Chondrocyte (in vitro differentiated cells): ENCODE measurements at regions not wholly inside any gene's neighbourhood (a gene's known extent, or its start where the extent isn't known, plus 50 kb on each side); places are given as distances from the start of the nearest gene placed in this dataset.

Source experiments
- DNase-seq: peaks from one replicate; pipeline ENCODE4 v3.0.0; 2021; ENCODE audit warnings: mixed read lengths, low spot score
- H3K27ac Mint-ChIP-seq: one replicate; pipeline ENCODE4 v1.8.0; 2021; ENCODE audit warnings: mild to moderate bottlenecking, moderate library complexity, mixed read lengths; ENCODE audit not compliant: unreplicated experiment
- H3K27me3 Mint-ChIP-seq: 2 replicates; pipeline ENCODE4 v1.8.0; 2021; ENCODE audit warnings: low read depth, mixed read lengths
- H3K36me3 Mint-ChIP-seq: 2 replicates; pipeline ENCODE4 v1.8.0; 2021; ENCODE audit warnings: low read depth, mixed read lengths
- H3K4me1 Mint-ChIP-seq: 2 replicates; pipeline ENCODE4 v1.8.0; 2021; ENCODE audit warnings: low read depth, mild to moderate bottlenecking, mixed read lengths
- H3K4me3 Mint-ChIP-seq: one replicate; pipeline ENCODE4 v1.8.0; 2021; ENCODE audit warnings: mild to moderate bottlenecking, moderate library complexity, mixed read lengths; ENCODE audit not compliant: unreplicated experiment
- H3K9me3 Mint-ChIP-seq: 2 replicates; pipeline ENCODE4 v1.8.0; 2021; ENCODE audit warnings: low read depth, mixed read lengths
- TF ChIP-seq, protein P1 (sequence below): fragments of 200-600 bp; sonication (generic); IDR thresholded peaks from 2 replicates; pipeline ENCODE4 v1.5.0; 2021; ENCODE audit warnings: antibody characterized with exemption, mild to moderate bottlenecking, moderate library complexity

DNA sequence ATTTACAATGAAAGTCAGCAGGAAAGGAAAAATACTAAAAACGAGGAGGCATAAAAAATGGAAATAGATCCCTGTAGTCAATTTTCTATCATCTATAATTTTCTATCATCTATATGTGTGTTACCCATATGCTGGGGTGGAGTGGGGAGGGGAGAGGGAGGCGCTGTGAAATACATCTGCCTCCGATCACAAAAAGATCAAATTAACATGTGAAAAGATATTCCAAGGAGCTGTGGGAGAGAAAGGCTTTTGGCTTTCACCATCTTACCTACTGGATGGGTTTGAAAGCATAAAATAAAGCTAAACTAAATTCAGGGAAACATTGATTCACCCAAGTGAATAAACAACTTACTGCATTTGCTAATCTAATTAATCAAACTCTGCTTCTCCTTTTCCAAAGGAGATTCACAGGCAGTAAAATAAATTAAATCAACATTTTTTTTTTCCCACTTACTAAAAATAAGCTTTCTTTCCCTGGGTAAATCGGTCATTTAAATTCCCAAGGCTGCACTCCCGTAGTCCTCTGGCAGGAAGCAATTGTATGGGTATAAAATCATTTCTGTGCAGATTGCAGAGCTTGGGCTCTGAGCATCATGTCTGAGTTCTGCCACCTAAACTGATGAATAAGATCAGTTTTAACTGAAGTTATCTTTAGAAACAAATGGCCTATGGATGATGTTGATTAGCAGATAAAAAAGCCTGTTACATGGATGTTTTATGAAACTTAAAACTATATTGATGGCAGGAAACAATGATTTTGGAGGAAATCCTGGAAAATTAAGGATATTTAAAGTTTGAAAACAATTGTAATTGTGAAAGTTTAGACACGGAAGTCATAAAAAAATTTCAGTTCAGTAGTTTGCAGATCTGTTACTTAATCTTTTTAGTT lies 147.9 kb downstream of the SOX4 start:
- Mint-ChIP-seq H3K4me1 (peaks cover 46% of the 10 kb centered on the region), H3K4me3 (peak overlapping the region; percentile 0), H3K27me3 (no peaks in the 10 kb centered on the region), H3K36me3 (no peaks in the 10 kb centered on the region), H3K27ac (peak overlapping the region; percentile 90), H3K9me3 (no peaks in the 10 kb centered on the region)
- no peak for DNase-seq
- TF ChIP-seq, protein P1, sequence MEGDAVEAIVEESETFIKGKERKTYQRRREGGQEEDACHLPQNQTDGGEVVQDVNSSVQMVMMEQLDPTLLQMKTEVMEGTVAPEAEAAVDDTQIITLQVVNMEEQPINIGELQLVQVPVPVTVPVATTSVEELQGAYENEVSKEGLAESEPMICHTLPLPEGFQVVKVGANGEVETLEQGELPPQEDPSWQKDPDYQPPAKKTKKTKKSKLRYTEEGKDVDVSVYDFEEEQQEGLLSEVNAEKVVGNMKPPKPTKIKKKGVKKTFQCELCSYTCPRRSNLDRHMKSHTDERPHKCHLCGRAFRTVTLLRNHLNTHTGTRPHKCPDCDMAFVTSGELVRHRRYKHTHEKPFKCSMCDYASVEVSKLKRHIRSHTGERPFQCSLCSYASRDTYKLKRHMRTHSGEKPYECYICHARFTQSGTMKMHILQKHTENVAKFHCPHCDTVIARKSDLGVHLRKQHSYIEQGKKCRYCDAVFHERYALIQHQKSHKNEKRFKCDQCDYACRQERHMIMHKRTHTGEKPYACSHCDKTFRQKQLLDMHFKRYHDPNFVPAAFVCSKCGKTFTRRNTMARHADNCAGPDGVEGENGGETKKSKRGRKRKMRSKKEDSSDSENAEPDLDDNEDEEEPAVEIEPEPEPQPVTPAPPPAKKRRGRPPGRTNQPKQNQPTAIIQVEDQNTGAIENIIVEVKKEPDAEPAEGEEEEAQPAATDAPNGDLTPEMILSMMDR, result no peak

DNA sequence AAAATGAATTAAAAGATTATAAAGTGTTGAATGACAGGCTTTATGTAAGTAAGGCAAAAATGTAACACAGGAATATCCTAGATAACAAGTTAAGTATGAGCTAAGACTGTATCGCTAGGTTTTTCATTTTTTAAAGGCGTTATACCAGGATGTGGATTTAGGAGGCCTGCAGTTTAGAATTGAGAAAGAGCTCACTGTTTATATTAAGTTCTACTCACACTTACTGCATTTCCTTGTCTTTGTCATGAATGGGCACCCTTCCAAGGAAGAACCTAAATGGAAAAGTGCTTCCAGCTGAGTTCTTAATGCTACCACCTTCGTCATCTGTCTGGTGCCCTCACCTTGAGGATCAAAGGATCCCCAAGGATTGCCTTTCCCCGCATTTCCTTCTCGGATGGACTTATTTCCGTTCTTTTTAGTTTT lies 148.7 kb downstream of the SOX4 start:
- H3K36me3 Mint-ChIP-seq, result no peaks in the 10 kb centered on the region
- H3K9me3 Mint-ChIP-seq, result no peaks in the 10 kb centered on the region
- DNase-seq, result no peak
- H3K4me1 Mint-ChIP-seq, result peaks cover 46% of the 10 kb centered on the region
- peak overlapping the region; percentile 90 for H3K27ac Mint-ChIP-seq
- peak overlapping the region; percentile 45 for H3K4me3 Mint-ChIP-seq
- TF ChIP-seq, protein P1, result no peak
- H3K27me3 Mint-ChIP-seq, result no peaks in the 10 kb centered on the region

DNA sequence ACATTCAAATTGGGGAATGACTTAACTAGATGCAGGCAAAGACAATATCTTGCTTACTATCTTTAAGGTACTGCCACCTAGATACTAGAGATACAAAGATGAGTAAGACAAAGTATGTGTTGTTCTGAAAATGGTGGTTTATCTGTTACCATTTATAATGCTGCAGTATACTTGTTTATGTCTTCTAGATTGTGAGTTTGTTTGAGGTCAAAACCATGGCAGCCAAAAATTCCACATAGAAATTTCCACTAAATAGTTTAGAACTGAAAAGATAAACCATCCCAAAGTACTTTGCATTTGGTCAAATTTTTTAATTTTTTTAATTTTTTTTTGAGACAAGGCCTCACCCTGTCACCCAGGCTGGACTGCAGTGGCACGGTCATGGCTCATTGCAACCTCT lies 150.8 kb downstream of the SOX4 start:
- Mint-ChIP-seq H3K4me1 (peaks cover 42% of the 10 kb centered on the region), H3K27me3 (no peaks in the 10 kb centered on the region), H3K4me3 (no peak overlapping the region), H3K9me3 (no peaks in the 10 kb centered on the region), H3K36me3 (no peaks in the 10 kb centered on the region), H3K27ac (no peak overlapping the region)
- TF ChIP-seq, protein P1, result no peak
- DNase-seq, result no peak

DNA sequence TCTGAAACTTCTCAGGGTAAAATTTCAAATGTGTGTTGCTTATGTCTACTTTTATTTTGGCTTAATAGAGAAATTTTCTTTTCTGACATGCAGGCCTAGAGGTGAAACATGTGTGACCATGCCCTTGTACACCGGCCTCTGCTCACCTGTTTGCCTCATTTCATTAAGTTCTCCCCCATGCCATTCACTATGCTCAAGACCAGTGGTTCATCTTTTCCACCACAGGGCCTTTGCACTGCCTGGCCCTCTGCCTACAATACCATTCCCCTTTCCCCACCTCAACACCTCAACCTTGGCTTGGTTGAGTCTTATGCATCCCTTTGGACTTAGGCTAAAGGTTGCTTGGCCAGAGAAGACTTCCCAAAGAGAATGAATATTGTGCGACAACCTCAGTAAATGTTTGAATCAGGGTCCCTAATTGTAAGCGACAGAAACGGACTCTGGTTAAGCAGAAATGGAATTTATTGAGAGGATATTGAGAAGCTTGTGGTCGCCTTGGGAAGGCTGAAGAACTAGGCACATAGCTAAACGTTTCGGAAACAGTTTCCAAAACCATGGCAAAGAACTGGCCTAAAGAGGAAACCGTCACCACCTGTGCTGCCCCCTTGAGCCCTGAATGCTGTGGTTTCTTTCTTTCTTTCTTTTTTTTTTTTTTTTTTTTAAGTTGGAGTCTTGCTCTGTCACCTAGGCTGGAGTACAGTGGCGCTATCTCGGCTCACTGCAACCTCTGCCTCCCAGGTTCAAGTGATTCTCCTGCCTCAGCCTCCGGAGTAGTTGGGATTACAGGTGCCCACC lies 152.2 kb downstream of the SOX4 start:
- no peak overlapping the region for H3K4me3 Mint-ChIP-seq
- DNase-seq, result no peak
- H3K36me3 Mint-ChIP-seq, result no peaks in the 10 kb centered on the region
- H3K4me1 Mint-ChIP-seq, result peaks cover 31% of the 10 kb centered on the region
- TF ChIP-seq, protein P1, result no peak
- H3K27ac Mint-ChIP-seq, result no peak overlapping the region
- no peaks in the 10 kb centered on the region for H3K27me3 Mint-ChIP-seq
- no peaks in the 10 kb centered on the region for H3K9me3 Mint-ChIP-seq

DNA sequence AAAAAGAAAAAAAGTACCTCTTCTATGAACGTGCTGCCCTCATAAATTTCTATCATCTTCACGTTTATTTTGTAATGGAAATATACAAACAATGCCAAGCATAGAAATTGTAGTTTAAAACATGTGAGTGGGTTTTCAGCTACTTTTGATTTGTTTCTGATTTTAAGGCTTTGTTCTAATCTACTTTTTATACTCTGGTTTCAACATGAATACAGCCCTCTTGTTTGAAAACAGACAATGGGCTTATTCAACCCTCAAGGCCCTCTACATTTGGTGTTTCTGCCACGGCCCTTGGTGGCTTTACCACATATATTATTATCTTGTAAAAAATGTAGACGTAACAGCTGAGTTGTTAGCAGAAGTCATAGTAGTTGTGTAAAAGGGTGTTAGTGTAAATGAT lies 153.9 kb downstream of the SOX4 start:
- H3K4me3 Mint-ChIP-seq, result no peak overlapping the region
- no peaks in the 10 kb centered on the region for H3K9me3 Mint-ChIP-seq
- no peak overlapping the region for H3K27ac Mint-ChIP-seq
- H3K4me1 Mint-ChIP-seq, result peaks cover 17% of the 10 kb centered on the region
- TF ChIP-seq, protein P1, result no peak
- no peaks in the 10 kb centered on the region for H3K36me3 Mint-ChIP-seq
- no peaks in the 10 kb centered on the region for H3K27me3 Mint-ChIP-seq
- no peak for DNase-seq
